Osteocyte (in vitro differentiated cells): ENCODE measurements at regions not wholly inside any gene's neighbourhood (a gene's known extent, or its start where the extent isn't known, plus 50 kb on each side); places are given as distances from the start of the nearest gene placed in this dataset.

Source experiments
- DNase-seq: peaks from one replicate; pipeline ENCODE4 v3.0.0; 2021; ENCODE audit warnings: mixed read lengths; ENCODE audit not compliant: unreplicated experiment; ENCODE audit errors: extremely low spot score
- H3K27ac Mint-ChIP-seq: one replicate; pipeline ENCODE4 v1.8.0; 2021; ENCODE audit warnings: mild to moderate bottlenecking, mixed read lengths; ENCODE audit not compliant: unreplicated experiment
- H3K27me3 Mint-ChIP-seq: one replicate; pipeline ENCODE4 v1.8.0; 2021; ENCODE audit warnings: mixed read lengths; ENCODE audit not compliant: unreplicated experiment
- H3K36me3 Mint-ChIP-seq: one replicate; pipeline ENCODE4 v1.8.0; 2021; ENCODE audit warnings: mixed read lengths; ENCODE audit not compliant: unreplicated experiment
- H3K4me1 Mint-ChIP-seq: one replicate; pipeline ENCODE4 v1.8.0; 2021; ENCODE audit warnings: mixed read lengths; ENCODE audit not compliant: unreplicated experiment
- H3K4me3 Mint-ChIP-seq: one replicate; pipeline ENCODE4 v1.8.0; 2021; ENCODE audit warnings: mild to moderate bottlenecking, moderate library complexity, mixed read lengths; ENCODE audit not compliant: unreplicated experiment
- H3K9me3 Mint-ChIP-seq: one replicate; pipeline ENCODE4 v1.8.0; 2021; ENCODE audit warnings: mixed read lengths; ENCODE audit not compliant: unreplicated experiment
- TF ChIP-seq, protein P1 (sequence below): fragments of 200-600 bp; sonication (generic); IDR thresholded peaks from 2 replicates; pipeline ENCODE4 v1.5.0; 2021; ENCODE audit warnings: antibody characterized with exemption, mild to moderate bottlenecking, moderate library complexity

DNA sequence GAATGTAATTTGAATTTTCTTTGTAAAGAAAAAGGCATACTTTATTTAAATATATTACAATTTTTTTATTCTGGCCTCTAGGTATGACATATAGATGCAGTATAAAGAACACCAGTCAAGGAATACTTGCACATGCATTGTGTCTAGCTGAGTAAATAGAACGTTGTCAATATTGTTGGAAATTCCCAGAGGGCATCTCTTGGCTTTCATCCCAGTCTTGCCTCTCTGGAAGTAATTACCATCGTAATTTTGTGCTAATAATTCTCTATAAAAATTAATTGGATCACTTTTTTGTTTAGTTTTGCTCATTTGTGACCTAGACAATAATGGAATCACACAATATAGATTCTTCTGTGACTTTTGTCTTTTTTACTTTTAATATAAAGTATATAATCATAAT is 1052.3 kb upstream of the CELF2 start:
- no peak overlapping the region for H3K27ac Mint-ChIP-seq
- no peak for DNase-seq
- H3K36me3 Mint-ChIP-seq = no peaks in the 10 kb centered on the region
- H3K4me1 Mint-ChIP-seq = no peaks in the 10 kb centered on the region
- H3K4me3 Mint-ChIP-seq = no peak overlapping the region
- H3K27me3 Mint-ChIP-seq = no peaks in the 10 kb centered on the region
- TF ChIP-seq, protein P1, sequence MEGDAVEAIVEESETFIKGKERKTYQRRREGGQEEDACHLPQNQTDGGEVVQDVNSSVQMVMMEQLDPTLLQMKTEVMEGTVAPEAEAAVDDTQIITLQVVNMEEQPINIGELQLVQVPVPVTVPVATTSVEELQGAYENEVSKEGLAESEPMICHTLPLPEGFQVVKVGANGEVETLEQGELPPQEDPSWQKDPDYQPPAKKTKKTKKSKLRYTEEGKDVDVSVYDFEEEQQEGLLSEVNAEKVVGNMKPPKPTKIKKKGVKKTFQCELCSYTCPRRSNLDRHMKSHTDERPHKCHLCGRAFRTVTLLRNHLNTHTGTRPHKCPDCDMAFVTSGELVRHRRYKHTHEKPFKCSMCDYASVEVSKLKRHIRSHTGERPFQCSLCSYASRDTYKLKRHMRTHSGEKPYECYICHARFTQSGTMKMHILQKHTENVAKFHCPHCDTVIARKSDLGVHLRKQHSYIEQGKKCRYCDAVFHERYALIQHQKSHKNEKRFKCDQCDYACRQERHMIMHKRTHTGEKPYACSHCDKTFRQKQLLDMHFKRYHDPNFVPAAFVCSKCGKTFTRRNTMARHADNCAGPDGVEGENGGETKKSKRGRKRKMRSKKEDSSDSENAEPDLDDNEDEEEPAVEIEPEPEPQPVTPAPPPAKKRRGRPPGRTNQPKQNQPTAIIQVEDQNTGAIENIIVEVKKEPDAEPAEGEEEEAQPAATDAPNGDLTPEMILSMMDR = no peak
- peaks cover 21% of the 10 kb centered on the region for H3K9me3 Mint-ChIP-seq

DNA sequence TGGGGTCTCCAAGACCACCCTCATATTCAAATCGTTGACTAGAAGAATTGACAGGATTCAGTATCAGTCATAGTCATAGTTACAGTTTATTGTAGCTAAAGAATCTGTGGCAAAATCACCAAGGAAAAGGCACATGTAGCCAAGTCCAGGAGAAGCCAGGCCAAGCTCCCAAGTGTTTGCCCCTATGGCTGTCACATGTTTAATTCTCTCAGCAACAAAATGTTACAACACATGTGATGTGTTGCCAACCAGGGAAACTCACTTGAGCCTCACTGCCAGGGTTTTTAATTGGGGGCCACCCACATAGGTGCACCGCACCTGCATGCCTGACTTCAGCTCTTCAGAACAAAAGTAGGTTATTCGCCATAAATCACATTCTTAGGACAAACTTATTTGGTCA is 1030.9 kb upstream of the CELF2 start:
- Mint-ChIP-seq H3K36me3 (no peaks in the 10 kb centered on the region), H3K27ac (no peak overlapping the region), H3K4me3 (no peak overlapping the region), H3K4me1 (no peaks in the 10 kb centered on the region), H3K9me3 (peaks cover 8% of the 10 kb centered on the region), H3K27me3 (no peaks in the 10 kb centered on the region)
- DNase-seq = no peak
- TF ChIP-seq, protein P1 = no peak

DNA sequence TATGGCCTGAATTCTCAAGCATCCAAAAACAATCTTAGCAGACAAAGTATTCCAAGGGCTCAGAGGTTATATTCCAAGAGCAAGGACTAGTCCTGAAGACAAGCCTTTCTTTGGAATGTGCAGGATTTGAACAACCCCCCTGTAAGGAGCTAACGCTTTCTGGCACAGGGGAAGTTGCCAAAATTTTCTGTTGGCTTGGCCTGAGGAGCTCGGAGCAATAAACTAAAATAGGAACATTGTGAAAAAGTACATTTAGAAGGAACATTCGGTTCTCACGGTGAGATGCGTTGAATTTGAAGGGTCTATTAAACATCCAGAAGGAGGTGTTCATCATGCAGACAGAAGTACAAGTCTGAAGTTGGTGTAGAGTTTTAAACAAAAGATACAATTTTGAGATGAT is 1030.5 kb upstream of the CELF2 start:
- H3K4me1 Mint-ChIP-seq = no peaks in the 10 kb centered on the region
- no peak overlapping the region for H3K27ac Mint-ChIP-seq
- H3K9me3 Mint-ChIP-seq = peaks cover 8% of the 10 kb centered on the region
- no peaks in the 10 kb centered on the region for H3K36me3 Mint-ChIP-seq
- no peak for DNase-seq
- no peaks in the 10 kb centered on the region for H3K27me3 Mint-ChIP-seq
- H3K4me3 Mint-ChIP-seq = no peak overlapping the region
- TF ChIP-seq, protein P1 = no peak

DNA sequence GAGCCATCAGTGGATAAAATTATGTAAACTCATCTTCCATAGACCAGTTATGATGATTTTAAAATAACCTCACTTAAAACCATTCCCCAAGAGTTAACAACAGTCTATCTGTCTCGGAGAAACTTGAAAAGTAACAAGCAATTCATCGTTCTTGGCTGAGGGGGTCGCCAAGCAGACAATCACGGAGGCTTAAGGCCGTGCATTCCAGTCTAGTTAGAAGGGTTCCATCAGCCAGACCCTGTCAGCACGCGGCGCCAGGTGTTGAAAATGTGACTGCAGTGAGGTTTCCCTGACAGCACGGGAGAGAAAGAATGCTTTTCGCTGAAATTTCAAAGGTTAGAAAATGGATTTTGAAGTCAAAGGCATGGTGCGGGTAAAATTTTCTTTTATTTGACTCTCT is 1025.0 kb upstream of the CELF2 start:
- TF ChIP-seq, protein P1 = no peak
- Mint-ChIP-seq H3K27ac (no peak overlapping the region), H3K4me3 (no peak overlapping the region), H3K9me3 (peaks cover 9% of the 10 kb centered on the region), H3K36me3 (no peaks in the 10 kb centered on the region), H3K27me3 (no peaks in the 10 kb centered on the region), H3K4me1 (no peaks in the 10 kb centered on the region)
- no peak for DNase-seq

DNA sequence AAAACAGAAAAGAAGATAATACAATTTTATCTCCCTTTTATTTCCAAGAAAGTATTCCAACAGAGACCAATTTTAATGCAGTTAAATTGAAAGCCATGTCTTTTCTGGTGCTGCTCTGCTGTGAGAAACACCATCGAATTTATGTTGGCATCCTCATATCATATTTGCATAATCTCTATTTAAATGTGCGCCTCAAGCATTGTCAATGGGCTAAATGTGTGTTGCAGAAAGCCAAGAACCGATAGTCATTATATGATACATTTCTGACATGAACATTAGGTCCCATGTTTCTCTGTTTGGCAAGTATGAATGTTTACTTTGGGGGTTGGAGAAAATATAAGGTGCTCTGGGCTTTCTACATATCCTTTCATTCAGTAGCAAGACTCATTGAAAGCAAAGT is 1023.5 kb upstream of the CELF2 start:
- no peak for DNase-seq
- H3K27me3 Mint-ChIP-seq = no peaks in the 10 kb centered on the region
- H3K9me3 Mint-ChIP-seq = peaks cover 6% of the 10 kb centered on the region
- no peaks in the 10 kb centered on the region for H3K4me1 Mint-ChIP-seq
- TF ChIP-seq, protein P1 = no peak
- H3K36me3 Mint-ChIP-seq = no peaks in the 10 kb centered on the region
- no peak overlapping the region for H3K27ac Mint-ChIP-seq
- no peak overlapping the region for H3K4me3 Mint-ChIP-seq
